ENCODE measurements at regions not wholly inside any gene's neighbourhood (a gene's known extent, or its start where the extent isn't known, plus 50 kb on each side); places are given as distances from the start of the nearest gene placed in this dataset.
"Not testable (repeated sequence)": the region's sequence is repeated elsewhere in the genome, so short reads cannot be mapped to it uniquely, and the experiment has no call there.

- H3K4me3 ChIP-seq (ENCODE audit: low read depth, low read length); DNase-seq (ENCODE audit: low read depth): not testable (repeated sequence)
These were observed 52.4 kb upstream of the EHHADH start for GRCh38 chr3:185306286-185306685.

- TF ChIP-seq CTCF (conservative IDR thresholded peaks at IDR 0.05; ENCODE audit: low read depth, low read length), result no peak
- DNase-seq (ENCODE audit: low read depth), result no peak
- no peak overlapping the region for H3K4me3 ChIP-seq (ENCODE audit: low read depth, low read length)
These were observed 53.0 kb upstream of the EHHADH start for GRCh38 chr3:185306847-185307246.

- no peak for DNase-seq (ENCODE audit: low read depth)
These were observed 54.4 kb upstream of the EHHADH start for GRCh38 chr3:185308126-185308754.

GRCh38 chr3:185309302-185309701 is 53.6 kb upstream of the MAP3K13 start:
- TF ChIP-seq CTCF (conservative IDR thresholded peaks at IDR 0.05; ENCODE audit: low read depth, low read length), result no peak
- DNase-seq (ENCODE audit: low read depth), result no peak
- H3K4me3 ChIP-seq (ENCODE audit: low read depth, low read length), result no peak overlapping the region

More at GRCh38 chr3:185308126-185308754, 54.4 kb upstream of the EHHADH start:
- TF ChIP-seq CTCF (conservative IDR thresholded peaks at IDR 0.05; ENCODE audit: low read depth, low read length), result peak; percentile 92
- no peak overlapping the region for H3K4me3 ChIP-seq (ENCODE audit: low read depth, low read length)

- no peak for DNase-seq (ENCODE audit: low read depth)
- no peak overlapping the region for H3K4me3 ChIP-seq (ENCODE audit: low read depth, low read length)
- no peak for TF ChIP-seq CTCF (conservative IDR thresholded peaks at IDR 0.05; ENCODE audit: low read depth, low read length)
These were observed 53.1 kb upstream of the MAP3K13 start for GRCh38 chr3:185309795-185310194.

GRCh38 chr3:185311991-185312390 is 50.9 kb upstream of the MAP3K13 start:
- no peak for DNase-seq (ENCODE audit: low read depth)
- TF ChIP-seq CTCF (conservative IDR thresholded peaks at IDR 0.05; ENCODE audit: low read depth, low read length), result no peak
- H3K4me3 ChIP-seq (ENCODE audit: low read depth, low read length), result no peak overlapping the region

All from epithelial cell of proximal tubule (primary cell).